Endothelial cell of umbilical vein (primary cell): ENCODE measurements at regions not wholly inside any gene's neighbourhood (a gene's known extent, or its start where the extent isn't known, plus 50 kb on each side); places are given as distances from the start of the nearest gene placed in this dataset.

Experiments used
- BruUV-seq: library from RNA; stranded (reverse); fragments of 400-500 nt; replicated peaks from 2 replicates; lab custom pipeline; 2021; lab: Mats Ljungman, UMichigan
- CTCF ChIA-PET: fragments of 300-600, 350-600 bp; sonication (Branson Sonifier 250); formaldehyde crosslinking; loops from one replicate; lab custom pipeline; 2021; ENCODE audit warnings: antibody characterized with exemption, inconsistent platforms; lab: Charles Lee
- POLR2A ChIA-PET: fragments of 300-600, 350-600 bp; sonication (Branson Sonifier 250); formaldehyde crosslinking; loops from one replicate; lab custom pipeline; 2021; ENCODE audit warnings: antibody characterized with exemption, inconsistent platforms; lab: Charles Lee
- DNase-seq: peaks from one replicate; pipeline ENCODE4 v3.0.0-alpha.2; 2011; ENCODE audit warnings: low read depth, low spot score
- FAIRE-seq: peaks from 2 replicates; lab custom pipeline; 2011; peaks lifted over from hg19 to GRCh38; lab: Jason Lieb, UNC
- H2AFZ ChIP-seq: 2 replicates; pipeline ENCODE4 v1.6.0; 2012; ENCODE audit warnings: low read depth, low read length, control low read depth, inconsistent platforms
- H3K27ac ChIP-seq: 2 replicates; pipeline ENCODE4 v1.5.1; 2011; ENCODE audit warnings: low read depth, mild to moderate bottlenecking, control low read depth, low read length, moderate library complexity; ENCODE audit not compliant: insufficient read depth
- H3K27me3 ChIP-seq, 2 experiments: 2 replicates each; pipeline versions ENCODE4 v1.6.0 to v1.6.1; 2011; ENCODE audit warnings: low read length in 2 of 2, mixed read lengths in 1 of 2; ENCODE audit not compliant: control insufficient read depth in 2 of 2, insufficient read depth in 2 of 2
- H3K36me3 ChIP-seq, 2 experiments: 2 replicates in 1 of 2; 3 replicates in 1 of 2; pipeline ENCODE4 v1.5.1; 2011; ENCODE audit warnings: low read length in 2 of 2, mild to moderate bottlenecking in 1 of 2, moderate library complexity in 1 of 2; ENCODE audit not compliant: control insufficient read depth in 2 of 2, insufficient read depth in 2 of 2; ENCODE audit errors: extremely low read depth in 1 of 2
- H3K4me1 ChIP-seq: 3 replicates; pipeline ENCODE4 v1.5.1; 2011; ENCODE audit warnings: mild to moderate bottlenecking, low read length; ENCODE audit not compliant: control insufficient read depth, insufficient read depth; ENCODE audit errors: extremely low read depth
- H3K4me2 ChIP-seq: 2 replicates; pipeline ENCODE4 v1.6.1; 2011; ENCODE audit warnings: low read length, control low read depth, mixed read lengths; ENCODE audit not compliant: insufficient read depth
- H3K4me3 ChIP-seq, 3 experiments: fragments of 200-600 bp in 1 of 3; sonication (generic), shearing (Covaris generic) in 1 of 3; replicated peaks in 1 of 3; 2 replicates each; pipeline ENCODE4 v1.5.1; 2011 to 2016; ENCODE audit warnings: control low read depth in 3 of 3, low read length in 3 of 3, mild to moderate bottlenecking in 2 of 3, inconsistent platforms in 1 of 3, low read depth in 1 of 3, moderate library complexity in 1 of 3; ENCODE audit not compliant: insufficient read depth in 1 of 3
- H3K79me2 ChIP-seq: 2 replicates; pipeline ENCODE4 v1.6.0; 2012; ENCODE audit warnings: low read length, inconsistent platforms; ENCODE audit not compliant: control insufficient read depth, insufficient read depth
- H3K9ac ChIP-seq: replicated peaks from 2 replicates; pipeline ENCODE3; 2011; ENCODE audit warnings: low read length, control low read depth; ENCODE audit not compliant: insufficient read depth; ENCODE audit errors: extremely low read depth
- H3K9me1 ChIP-seq: replicated peaks from 3 replicates; pipeline ENCODE4 v1.6.0; 2011; ENCODE audit warnings: mild to moderate bottlenecking, low read length; ENCODE audit not compliant: control insufficient read depth, insufficient read depth; ENCODE audit errors: extremely low read depth
- H3K9me3 ChIP-seq: replicated peaks from 2 replicates; pipeline ENCODE4 v1.5.1; 2012; ENCODE audit warnings: low read length, inconsistent platforms; ENCODE audit not compliant: control insufficient read depth, insufficient read depth
- H4K20me1 ChIP-seq: replicated peaks from 2 replicates; pipeline ENCODE3; 2011; ENCODE audit warnings: mild to moderate bottlenecking, low read length; ENCODE audit not compliant: control insufficient read depth, insufficient read depth; ENCODE audit errors: extremely low read depth
- EZH2 ChIP-seq: IDR thresholded peaks from 2 replicates; pipeline ENCODE4 v1.6.1; 2012; ENCODE audit warnings: borderline replicate concordance, low read depth, mild to moderate bottlenecking, moderate library complexity, low read length, inconsistent platforms; ENCODE audit not compliant: severe bottlenecking
- FOS ChIP-seq: IDR thresholded peaks from 2 replicates; pipeline ENCODE4 v1.6.1; 2011; ENCODE audit warnings: mild to moderate bottlenecking, low read length, moderate library complexity, borderline replicate concordance; ENCODE audit not compliant: insufficient read depth
- GATA2 ChIP-seq: IDR thresholded peaks from 2 replicates; pipeline ENCODE4 v1.7.0; 2011; ENCODE audit warnings: low read depth, mild to moderate bottlenecking, moderate library complexity, mixed read lengths, low read length; ENCODE audit not compliant: insufficient read length, insufficient read depth
- JUN ChIP-seq: IDR thresholded peaks from 2 replicates; pipeline ENCODE4 v1.6.1; 2011; ENCODE audit warnings: borderline replicate concordance, low read depth; ENCODE audit not compliant: insufficient read length, insufficient read depth
- MYC ChIP-seq: IDR thresholded peaks from one replicate; pipeline ENCODE4 v1.6.1; 2011; ENCODE audit warnings: mild to moderate bottlenecking, low read depth, low read length
- POLR2A ChIP-seq: IDR thresholded peaks from 2 replicates; pipeline ENCODE4 v1.6.1; 2012; ENCODE audit warnings: low read depth, mild to moderate bottlenecking, control low read depth, low read length
- POLR2AphosphoS5 ChIP-seq: IDR thresholded peaks from 2 replicates; pipeline ENCODE4 v1.6.1; 2012; ENCODE audit warnings: low read depth, mild to moderate bottlenecking, control low read depth, low read length, moderate library complexity; ENCODE audit not compliant: insufficient read depth
- dilution Hi-C: fragments of 300-500 bp; cut with MboI; formaldehyde crosslinking; loops from one replicate; pipeline ENCODE4 v1.15.0; 2019; ENCODE audit warnings: low sequenced_read_pairs; ENCODE audit not compliant: extremely low pct_ligation_motif_present
- intact Hi-C: fragments of 100-400 bp; cut with micrococcal nuclease; formaldehyde crosslinking; loops from one replicate; pipeline ENCODE4 v1.10.0; 2022
- TF ChIP-seq, protein P1 (sequence below): IDR thresholded peaks from 2 replicates; pipeline ENCODE4 v1.6.1; 2011; ENCODE audit not compliant: insufficient read depth, insufficient read length
- TF ChIP-seq, protein P2 (sequence below), 2 donors: IDR thresholded peaks; 1 replicate in 1 of 2; 2 replicates in 1 of 2; pipeline ENCODE4 v1.5.1; 2011; ENCODE audit warnings: low read length in 2 of 2, mild to moderate bottlenecking in 2 of 2, moderate library complexity in 2 of 2, control low read depth in 1 of 2, inconsistent platforms in 1 of 2, low read depth in 1 of 2; ENCODE audit not compliant: insufficient read depth in 1 of 2; ENCODE audit errors: extremely low read depth in 1 of 2

GRCh38 chr3:20503394-20504082, 317.5 kb upstream of the SGO1 start:
- intact Hi-C loops (no loop called here), dilution Hi-C loops (no loop called here)
- Histone ChIP-seq H3K9ac (no peak overlapping the region), H3K4me2 (no peak overlapping the region), H4K20me1 (no peaks in the 10 kb centered on the region), H3K9me1 (no peaks in the 10 kb centered on the region), H3K36me3 (no peaks in the 10 kb centered on the region), H3K79me2 (no peaks in the 10 kb centered on the region), H3K27me3 (no peaks in the 10 kb centered on the region), H3K4me3 (no peak overlapping the region), H3K4me1 (no peaks in the 10 kb centered on the region), H3K27ac (no peak overlapping the region), H3K9me3 (no peaks in the 10 kb centered on the region), H2AFZ (no peak overlapping the region)
- CTCF ChIA-PET, result interaction anchor here (1.1 kb wide), 2 partner anchors 10 to 13 kb away, joined by 3 to 4 read pairs; no protein-coding TSS in a partner anchor
- TF ChIP-seq POLR2AphosphoS5 (no peak), EZH2 (no peak), POLR2A (no peak), GATA2 (no peak), FOS (no peak), MYC (no peak), JUN (no peak)
- TF ChIP-seq, protein P1, sequence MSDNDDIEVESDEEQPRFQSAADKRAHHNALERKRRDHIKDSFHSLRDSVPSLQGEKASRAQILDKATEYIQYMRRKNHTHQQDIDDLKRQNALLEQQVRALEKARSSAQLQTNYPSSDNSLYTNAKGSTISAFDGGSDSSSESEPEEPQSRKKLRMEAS, result no peak
- TF ChIP-seq, protein P2, sequence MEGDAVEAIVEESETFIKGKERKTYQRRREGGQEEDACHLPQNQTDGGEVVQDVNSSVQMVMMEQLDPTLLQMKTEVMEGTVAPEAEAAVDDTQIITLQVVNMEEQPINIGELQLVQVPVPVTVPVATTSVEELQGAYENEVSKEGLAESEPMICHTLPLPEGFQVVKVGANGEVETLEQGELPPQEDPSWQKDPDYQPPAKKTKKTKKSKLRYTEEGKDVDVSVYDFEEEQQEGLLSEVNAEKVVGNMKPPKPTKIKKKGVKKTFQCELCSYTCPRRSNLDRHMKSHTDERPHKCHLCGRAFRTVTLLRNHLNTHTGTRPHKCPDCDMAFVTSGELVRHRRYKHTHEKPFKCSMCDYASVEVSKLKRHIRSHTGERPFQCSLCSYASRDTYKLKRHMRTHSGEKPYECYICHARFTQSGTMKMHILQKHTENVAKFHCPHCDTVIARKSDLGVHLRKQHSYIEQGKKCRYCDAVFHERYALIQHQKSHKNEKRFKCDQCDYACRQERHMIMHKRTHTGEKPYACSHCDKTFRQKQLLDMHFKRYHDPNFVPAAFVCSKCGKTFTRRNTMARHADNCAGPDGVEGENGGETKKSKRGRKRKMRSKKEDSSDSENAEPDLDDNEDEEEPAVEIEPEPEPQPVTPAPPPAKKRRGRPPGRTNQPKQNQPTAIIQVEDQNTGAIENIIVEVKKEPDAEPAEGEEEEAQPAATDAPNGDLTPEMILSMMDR (IDR thresholded peaks at IDR 0.05; ENCODE audit: extremely low read depth in 1 of 2, insufficient read depth in 1 of 2, low read depth in 1 of 2, low read length in 2 of 2), result no peak
- FAIRE-seq (no peak), DNase-seq (no peak)
- BruUV-seq, result no TSS peak
- POLR2A ChIA-PET, result no interaction called here
